Hepatocyte (in vitro differentiated cells): ENCODE measurements at regions not wholly inside any gene's neighbourhood (a gene's known extent, or its start where the extent isn't known, plus 50 kb on each side); places are given as distances from the start of the nearest gene placed in this dataset.

Experiments used
- DNase-seq: peaks from one replicate; pipeline ENCODE4 v3.0.0-alpha.2; 2016; ENCODE audit warnings: low spot score
- H2AFZ ChIP-seq: fragments of 200-600 bp; sonication (generic); 2 replicates; pipeline ENCODE4 v1.6.0; 2016; ENCODE audit warnings: antibody characterized with exemption, mild to moderate bottlenecking
- H3K27ac ChIP-seq: fragments of 200-600 bp; sonication (generic); 2 replicates; pipeline ENCODE4 v1.5.1; 2016; ENCODE audit warnings: mild to moderate bottlenecking
- H3K27me3 ChIP-seq: fragments of 200-600 bp; sonication (generic); 2 replicates; pipeline ENCODE4 v1.6.1; 2016
- H3K36me3 ChIP-seq: fragments of 200-600 bp; sonication (generic); replicated peaks from 2 replicates; pipeline ENCODE4 v1.5.1; 2016; ENCODE audit warnings: low read depth; ENCODE audit not compliant: insufficient read depth
- H3K4me1 ChIP-seq: fragments of 200-600 bp; sonication (generic); 2 replicates; pipeline ENCODE4 v1.5.1; 2016; ENCODE audit warnings: mild to moderate bottlenecking, moderate library complexity; ENCODE audit not compliant: insufficient read depth
- H3K4me2 ChIP-seq: fragments of 200-600 bp; sonication (generic); 2 replicates; pipeline ENCODE4 v1.6.0; 2016
- H3K4me3 ChIP-seq: fragments of 200-600 bp; sonication (generic); 2 replicates; pipeline ENCODE4 v1.5.1; 2016; ENCODE audit warnings: mild to moderate bottlenecking
- H3K79me2 ChIP-seq: fragments of 200-600 bp; sonication (generic); 2 replicates; pipeline ENCODE4 v1.6.0; 2017; ENCODE audit warnings: mild to moderate bottlenecking
- H3K9me2 ChIP-seq: fragments of 200-600 bp; sonication (generic); replicated peaks from 2 replicates; pipeline ENCODE4 v1.6.0; 2017; ENCODE audit warnings: mild to moderate bottlenecking; ENCODE audit not compliant: insufficient read depth
- H3K9me3 ChIP-seq: fragments of 200-600 bp; sonication (generic); 2 replicates; pipeline ENCODE4 v1.5.1; 2016; ENCODE audit warnings: low read depth, mild to moderate bottlenecking
- H4K20me1 ChIP-seq: fragments of 200-600 bp; sonication (generic); 2 replicates; pipeline ENCODE4 v1.6.0; 2016; ENCODE audit warnings: mild to moderate bottlenecking; ENCODE audit not compliant: insufficient read depth, poor library complexity, severe bottlenecking
- EZH2 ChIP-seq: fragments of 200-600 bp; sonication (generic); IDR thresholded peaks from 2 replicates; pipeline ENCODE4 v1.6.1; 2016; ENCODE audit warnings: antibody characterized with exemption, mild to moderate bottlenecking, borderline replicate concordance
- EZH2phosphoT487 ChIP-seq: fragments of 200-600 bp; sonication (generic); IDR thresholded peaks from one replicate; pipeline ENCODE4 v1.6.1; 2018; ENCODE audit warnings: antibody characterized with exemption, mild to moderate bottlenecking, low read depth, moderate library complexity; ENCODE audit not compliant: unreplicated experiment, severe bottlenecking
- WGBS: methylation state at CpG from one replicate; pipeline ENCODE4 v1.1.6; 2016; ENCODE audit warnings: low lambda C conversion rate; ENCODE audit errors: missing lambda C conversion rate; 5-methylcytosine and 5-hydroxymethylcytosine counted together
- TF ChIP-seq, protein P1 (sequence below): fragments of 200-600 bp; sonication (generic); IDR thresholded peaks from 2 replicates; pipeline ENCODE4 v1.5.1; 2016; ENCODE audit warnings: antibody characterized with exemption, mild to moderate bottlenecking; ENCODE audit not compliant: poor library complexity

DNA sequence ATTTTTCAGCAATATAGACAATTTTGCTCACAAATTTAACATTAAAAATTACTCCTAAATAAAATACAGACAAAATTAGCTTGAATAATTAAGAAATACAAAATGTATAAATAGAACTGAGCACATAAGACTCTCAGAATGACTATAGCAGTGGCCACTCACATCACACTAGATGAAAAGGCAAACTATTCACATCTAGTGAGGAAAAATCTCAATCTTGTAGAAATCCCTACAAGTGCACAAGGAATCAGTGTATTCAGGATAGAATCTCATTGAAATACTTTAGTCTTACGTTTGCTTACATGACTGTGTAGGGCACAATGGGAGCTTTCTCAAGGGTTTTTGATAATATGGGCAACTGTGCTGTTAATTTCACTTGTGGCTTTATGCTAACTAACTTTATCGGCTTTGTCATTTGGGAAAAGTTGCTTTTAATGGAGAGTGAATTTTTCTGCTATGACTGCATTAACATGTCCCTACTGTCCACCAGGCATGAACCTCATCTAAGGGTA, 678.9 kb upstream of the LRRTM4 start:
- TF ChIP-seq, protein P1, sequence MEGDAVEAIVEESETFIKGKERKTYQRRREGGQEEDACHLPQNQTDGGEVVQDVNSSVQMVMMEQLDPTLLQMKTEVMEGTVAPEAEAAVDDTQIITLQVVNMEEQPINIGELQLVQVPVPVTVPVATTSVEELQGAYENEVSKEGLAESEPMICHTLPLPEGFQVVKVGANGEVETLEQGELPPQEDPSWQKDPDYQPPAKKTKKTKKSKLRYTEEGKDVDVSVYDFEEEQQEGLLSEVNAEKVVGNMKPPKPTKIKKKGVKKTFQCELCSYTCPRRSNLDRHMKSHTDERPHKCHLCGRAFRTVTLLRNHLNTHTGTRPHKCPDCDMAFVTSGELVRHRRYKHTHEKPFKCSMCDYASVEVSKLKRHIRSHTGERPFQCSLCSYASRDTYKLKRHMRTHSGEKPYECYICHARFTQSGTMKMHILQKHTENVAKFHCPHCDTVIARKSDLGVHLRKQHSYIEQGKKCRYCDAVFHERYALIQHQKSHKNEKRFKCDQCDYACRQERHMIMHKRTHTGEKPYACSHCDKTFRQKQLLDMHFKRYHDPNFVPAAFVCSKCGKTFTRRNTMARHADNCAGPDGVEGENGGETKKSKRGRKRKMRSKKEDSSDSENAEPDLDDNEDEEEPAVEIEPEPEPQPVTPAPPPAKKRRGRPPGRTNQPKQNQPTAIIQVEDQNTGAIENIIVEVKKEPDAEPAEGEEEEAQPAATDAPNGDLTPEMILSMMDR: no peak
- TF ChIP-seq EZH2 (no peak), EZH2phosphoT487 (no peak)
- no peak for DNase-seq
- Histone ChIP-seq H3K9me3 (no peaks in the 10 kb centered on the region), H3K9me2 (no peaks in the 10 kb centered on the region), H2AFZ (no peak overlapping the region), H3K4me1 (no peaks in the 10 kb centered on the region), H3K27me3 (no peaks in the 10 kb centered on the region), H3K36me3 (no peaks in the 10 kb centered on the region), H3K79me2 (no peaks in the 10 kb centered on the region), H3K27ac (no peak overlapping the region), H3K4me3 (no peak overlapping the region), H4K20me1 (no peaks in the 10 kb centered on the region), H3K4me2 (no peak overlapping the region)
- WGBS: 89% methylated on average over 2 of the region's 2 CpGs

DNA sequence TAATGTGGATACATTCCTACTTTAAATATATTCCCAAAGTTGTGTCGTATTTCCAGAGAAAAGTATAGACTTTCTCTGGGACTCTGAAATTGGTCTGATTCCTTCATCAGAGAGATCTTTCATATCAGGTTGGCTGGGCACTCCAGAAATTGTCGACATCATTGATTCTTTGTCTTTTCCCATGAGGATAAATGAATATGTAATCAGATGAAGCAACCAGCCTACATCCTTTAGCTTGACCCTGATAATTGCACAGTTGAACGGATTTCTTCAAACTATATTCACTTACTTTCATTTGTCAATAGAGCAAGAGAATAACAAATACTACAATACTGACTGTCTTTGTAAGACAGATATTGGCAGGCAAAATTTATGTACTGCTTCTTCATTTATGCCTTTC, 680.2 kb upstream of the LRRTM4 start:
- no peaks in the 10 kb centered on the region for H3K4me1 ChIP-seq
- no peaks in the 10 kb centered on the region for H3K9me2 ChIP-seq
- H3K79me2 ChIP-seq: no peaks in the 10 kb centered on the region
- WGBS: 94% methylated on average over 3 of the region's 3 CpGs
- H4K20me1 ChIP-seq: no peaks in the 10 kb centered on the region
- no peak overlapping the region for H3K4me3 ChIP-seq
- no peak overlapping the region for H3K27ac ChIP-seq
- H2AFZ ChIP-seq: no peak overlapping the region
- H3K36me3 ChIP-seq: no peaks in the 10 kb centered on the region
- no peaks in the 10 kb centered on the region for H3K9me3 ChIP-seq
- H3K4me2 ChIP-seq: no peak overlapping the region
- H3K27me3 ChIP-seq: no peaks in the 10 kb centered on the region
- DNase-seq: no peak
- TF ChIP-seq EZH2: no peak
- TF ChIP-seq EZH2phosphoT487: no peak
- TF ChIP-seq, protein P1: no peak

DNA sequence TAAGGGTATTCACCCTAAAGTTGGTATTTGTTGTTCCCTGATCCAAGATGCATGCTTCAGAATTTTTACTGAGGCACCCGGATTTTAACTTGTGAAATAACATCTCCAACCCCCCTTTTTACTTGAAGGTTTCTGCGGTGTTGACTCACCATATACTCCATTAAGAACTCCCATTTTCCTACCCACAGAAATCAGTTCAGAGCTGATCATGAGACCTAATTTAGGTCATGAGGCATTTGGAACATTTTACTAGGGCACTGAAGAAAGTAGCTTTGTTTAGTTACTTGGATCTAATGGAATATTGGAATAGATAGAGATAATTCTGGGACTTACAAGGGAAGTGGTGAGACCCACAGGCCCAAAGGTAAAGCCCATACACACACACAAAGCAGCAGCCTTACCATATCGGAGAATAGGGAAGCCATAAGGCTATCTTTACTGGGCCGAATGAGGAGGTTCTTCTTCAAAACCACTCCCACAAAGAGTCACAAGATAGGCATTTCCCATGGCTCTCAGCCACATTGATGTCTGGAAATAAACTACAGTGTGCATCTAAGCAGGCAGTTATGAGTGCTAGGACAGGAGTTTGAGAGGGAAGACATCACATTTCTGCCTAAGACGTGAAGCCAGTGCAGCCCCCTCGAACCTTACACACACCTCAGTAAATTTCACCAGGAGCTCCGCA, 681.0 kb upstream of the LRRTM4 start:
- no peaks in the 10 kb centered on the region for H3K4me1 ChIP-seq
- no peak overlapping the region for H3K4me3 ChIP-seq
- no peaks in the 10 kb centered on the region for H3K36me3 ChIP-seq
- no peak overlapping the region for H3K27ac ChIP-seq
- H3K9me2 ChIP-seq: no peaks in the 10 kb centered on the region
- H4K20me1 ChIP-seq: no peaks in the 10 kb centered on the region
- no peak for DNase-seq
- no peaks in the 10 kb centered on the region for H3K27me3 ChIP-seq
- 88% methylated on average over 7 of the region's 7 CpGs for WGBS
- H2AFZ ChIP-seq: no peak overlapping the region
- no peaks in the 10 kb centered on the region for H3K9me3 ChIP-seq
- H3K4me2 ChIP-seq: no peak overlapping the region
- TF ChIP-seq EZH2 (no peak), EZH2phosphoT487 (no peak)
- TF ChIP-seq, protein P1: no peak
- H3K79me2 ChIP-seq: no peaks in the 10 kb centered on the region

DNA sequence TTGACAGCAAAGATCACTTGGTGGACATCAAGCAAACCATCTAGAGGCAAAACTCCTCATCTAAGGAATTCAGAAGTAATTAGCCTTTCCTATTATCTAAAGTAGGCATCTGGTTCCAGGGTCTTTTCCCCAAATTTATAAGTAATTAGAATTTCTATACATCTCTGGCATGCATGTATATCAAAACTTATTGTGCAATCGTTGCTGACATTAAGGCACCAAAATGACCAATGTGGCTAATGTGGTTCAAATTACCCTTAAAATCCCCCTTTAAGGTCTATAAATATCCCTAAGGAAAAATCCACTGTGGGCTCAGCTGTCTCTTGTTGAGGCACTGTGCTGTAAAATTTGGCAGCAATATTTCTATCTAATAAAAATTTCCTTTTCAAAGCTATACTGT, 695.9 kb upstream of the LRRTM4 start:
- no peaks in the 10 kb centered on the region for H3K9me3 ChIP-seq

More for the DNA sequence above, 695.9 kb upstream of the LRRTM4 start:
- Histone ChIP-seq H4K20me1 (no peaks in the 10 kb centered on the region), H3K27me3 (no peaks in the 10 kb centered on the region), H3K36me3 (no peaks in the 10 kb centered on the region), H3K9me2 (no peaks in the 10 kb centered on the region), H3K79me2 (no peaks in the 10 kb centered on the region), H3K4me2 (no peak overlapping the region), H2AFZ (no peak overlapping the region), H3K27ac (no peak overlapping the region), H3K4me1 (no peaks in the 10 kb centered on the region), H3K4me3 (no peak overlapping the region)
- DNase-seq: no peak
- WGBS: 61% methylated on average over 1 of the region's 1 CpG
- no peak for TF ChIP-seq EZH2
- no peak for TF ChIP-seq EZH2phosphoT487
- TF ChIP-seq, protein P1: no peak
